ENCODE measurements at regions not wholly inside any gene's neighbourhood (a gene's known extent, or its start where the extent isn't known, plus 50 kb on each side); places are given as distances from the start of the nearest gene placed in this dataset.

GRCh38 chr7:29629507-29629906 lies 65.9 kb downstream of the PRR15 start:
- TF ChIP-seq POLR2AphosphoS5 (IDR thresholded peaks at IDR 0.05; ENCODE audit: borderline replicate concordance, low read depth, low read length), result no peak
- no peak for TF ChIP-seq EZH2 (IDR thresholded peaks at IDR 0.05)
- TF ChIP-seq FOXP2 (optimal IDR thresholded peaks at IDR 0.05; ENCODE audit: control extremely low read depth, extremely low read length, insufficient read depth), result no peak

Measured in SK-N-MC (cell line).